Femur (tissue), 1 donor: ENCODE measurements at regions not wholly inside any gene's neighbourhood (a gene's known extent, or its start where the extent isn't known, plus 50 kb on each side); places are given as distances from the start of the nearest gene placed in this dataset.

Experiments
- DNase-seq: peaks from one replicate; pipeline ENCODE4 v3.0.0-alpha.2; 2017

DNA sequence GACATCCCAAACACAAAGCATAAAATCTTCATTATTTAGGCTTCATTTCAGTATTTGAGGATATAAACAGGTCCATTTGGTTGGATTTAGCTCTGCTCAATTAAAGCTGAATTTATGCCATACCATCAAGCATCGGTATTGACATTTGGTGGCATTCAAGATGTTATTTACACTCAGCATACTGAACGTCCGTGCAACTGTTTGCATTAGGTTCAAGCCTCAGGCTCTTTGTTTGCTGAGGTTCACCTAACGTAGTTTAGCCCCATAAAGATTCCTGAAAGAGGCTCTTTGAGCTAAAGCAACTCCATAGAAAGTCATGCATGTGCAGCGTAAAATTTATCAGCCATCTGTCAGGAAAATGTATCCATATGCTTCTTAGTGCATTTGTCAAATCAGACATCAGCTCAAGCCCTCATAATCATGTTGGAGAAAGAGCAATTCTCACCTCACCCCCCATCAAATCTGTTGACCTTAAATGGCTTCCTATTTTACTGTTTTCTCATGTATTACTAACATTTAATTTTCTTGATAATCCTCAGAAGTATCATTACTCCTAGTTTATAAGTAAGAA lies 366.9 kb downstream of the EPHA4 start:
- DNase-seq, result no peak

DNA sequence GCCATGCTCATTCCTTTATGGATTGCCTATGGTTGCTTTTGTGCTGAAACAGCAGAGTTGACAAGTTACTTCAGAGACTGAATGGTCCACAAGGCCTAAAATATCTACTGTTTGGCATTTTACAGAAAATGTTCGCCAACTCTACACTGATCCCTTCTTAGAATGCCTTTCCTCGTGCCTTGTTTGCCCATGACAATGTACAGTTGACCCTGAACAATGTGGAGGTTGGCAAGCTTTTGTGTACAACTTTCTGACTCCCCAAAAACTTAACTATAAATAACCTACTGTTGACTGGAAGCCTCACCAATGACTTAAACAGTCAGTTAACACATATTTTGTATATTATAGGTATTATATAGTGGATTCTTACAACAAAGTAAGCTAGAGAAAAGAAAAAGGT lies 361.4 kb downstream of the EPHA4 start:
- no peak for DNase-seq

DNA sequence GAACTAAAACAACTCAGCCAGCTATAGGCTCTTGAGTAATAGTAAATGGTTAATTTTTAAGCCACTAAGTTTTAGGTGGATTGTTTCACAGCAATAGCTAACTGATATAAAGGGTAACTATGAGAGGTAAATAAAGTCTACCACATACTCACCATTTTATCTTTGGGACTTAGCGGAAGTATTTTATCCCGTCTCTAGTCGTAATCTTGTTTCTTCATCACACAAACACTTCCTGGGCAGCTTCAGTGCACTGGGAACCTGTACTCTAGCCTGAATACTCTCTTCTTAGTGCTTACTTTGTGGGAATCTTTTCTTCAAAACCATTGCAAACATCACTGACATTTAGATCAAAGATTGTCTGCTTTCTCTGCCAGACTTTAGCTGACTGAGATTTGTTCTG lies 360.5 kb downstream of the EPHA4 start:
- no peak for DNase-seq

DNA sequence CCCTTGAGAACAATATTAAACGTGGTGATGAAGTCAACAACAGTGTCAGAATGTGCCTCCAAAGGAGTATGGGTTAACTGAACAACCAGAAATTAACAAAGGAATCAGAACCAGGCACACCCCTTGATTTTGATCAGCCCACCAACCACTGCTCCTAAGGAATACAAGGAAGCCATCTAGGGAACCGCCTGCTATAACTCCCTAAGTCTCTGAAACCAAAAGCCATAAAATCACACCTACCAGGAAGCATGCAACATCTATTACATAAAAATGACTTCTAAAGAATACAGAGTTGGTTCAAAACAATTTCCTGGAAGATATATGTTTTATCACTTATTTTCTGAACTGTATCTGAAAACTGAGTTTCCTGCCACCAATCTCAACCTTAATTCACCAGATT lies 360.0 kb downstream of the EPHA4 start:
- DNase-seq, result no peak

DNA sequence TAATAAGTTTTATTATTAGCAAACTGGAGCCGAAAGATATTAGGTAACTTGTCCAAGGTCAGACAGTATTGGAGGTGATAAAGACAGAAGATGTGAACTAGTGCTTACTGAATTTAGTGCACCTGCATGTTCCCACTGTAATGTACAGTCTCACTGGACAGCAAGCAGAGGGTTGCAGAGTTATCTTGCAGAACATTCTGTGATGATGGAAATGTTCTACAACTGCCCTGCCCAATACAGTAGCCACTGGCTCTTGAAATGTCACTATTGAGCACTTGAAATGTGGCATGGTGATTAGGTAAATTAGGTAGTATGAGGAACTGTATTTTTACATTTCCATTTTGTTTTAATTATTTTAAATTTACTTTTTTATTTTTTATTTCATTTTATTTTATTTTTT lies 356.6 kb downstream of the EPHA4 start:
- DNase-seq, result no peak

DNA sequence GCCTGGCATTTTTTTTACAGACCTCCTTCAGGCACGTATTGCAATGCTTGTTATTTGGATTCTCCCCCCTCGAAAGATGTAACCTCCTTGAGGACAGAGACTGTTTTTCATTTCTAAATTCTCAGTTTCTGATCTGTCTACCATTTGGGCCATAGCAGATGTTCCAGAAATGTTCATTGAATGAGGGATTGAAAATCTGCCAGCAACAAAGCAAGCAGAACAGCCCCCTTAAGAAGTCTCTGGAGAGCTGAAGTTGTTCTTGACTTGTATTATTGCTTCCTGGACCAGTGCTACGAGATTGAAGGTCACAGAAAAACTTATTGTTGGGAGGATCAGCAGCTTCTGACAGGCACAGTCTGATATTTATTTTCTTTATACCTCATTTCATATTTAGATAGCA lies 355.5 kb downstream of the EPHA4 start:
- DNase-seq, result no peak

DNA sequence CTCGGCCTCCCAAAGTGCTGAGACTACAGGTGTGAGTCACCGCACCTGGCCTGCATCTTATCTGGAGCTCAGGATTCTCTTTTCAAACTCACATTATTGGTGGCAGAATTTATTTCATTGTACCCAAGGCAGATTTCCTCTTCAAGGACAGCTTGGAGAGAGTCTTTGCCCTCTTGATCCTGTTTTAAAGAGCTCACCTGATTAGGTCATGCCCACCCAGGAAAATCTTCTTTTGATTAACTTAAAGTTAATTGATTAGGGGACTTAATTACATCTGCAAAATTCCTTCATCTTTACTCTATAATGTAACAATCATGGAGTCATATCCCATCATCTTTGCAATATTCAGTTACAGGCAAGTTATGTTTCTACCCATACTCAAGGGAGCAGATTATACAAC lies 346.4 kb downstream of the EPHA4 start:
- no peak for DNase-seq

DNA sequence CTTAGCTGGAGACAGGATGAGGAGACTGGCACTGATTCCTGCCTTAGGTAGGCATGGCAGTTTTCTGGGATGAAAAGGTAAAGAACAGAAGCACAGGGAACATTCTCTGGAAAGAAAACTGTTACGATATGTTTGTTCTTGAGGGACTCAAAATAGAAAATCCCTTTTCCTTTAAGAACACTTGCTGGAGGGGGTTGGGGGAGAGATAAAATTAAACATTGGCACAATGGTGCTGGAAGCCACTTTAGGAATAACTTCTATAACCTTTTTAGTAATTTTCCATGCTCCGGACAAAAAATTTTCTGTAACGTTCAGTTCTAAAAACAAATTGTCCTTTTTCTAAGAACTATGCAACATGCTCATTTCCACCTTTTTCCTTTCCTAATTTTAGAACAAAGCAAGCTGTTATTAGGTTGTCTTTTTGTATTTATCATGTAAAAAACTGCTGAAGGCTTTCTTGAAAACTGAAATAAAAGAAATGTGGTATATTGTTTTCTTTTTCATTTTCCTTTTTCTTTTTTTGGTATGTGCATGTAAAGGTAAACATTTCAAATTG lies 343.8 kb downstream of the EPHA4 start:
- DNase-seq, result no peak

DNA sequence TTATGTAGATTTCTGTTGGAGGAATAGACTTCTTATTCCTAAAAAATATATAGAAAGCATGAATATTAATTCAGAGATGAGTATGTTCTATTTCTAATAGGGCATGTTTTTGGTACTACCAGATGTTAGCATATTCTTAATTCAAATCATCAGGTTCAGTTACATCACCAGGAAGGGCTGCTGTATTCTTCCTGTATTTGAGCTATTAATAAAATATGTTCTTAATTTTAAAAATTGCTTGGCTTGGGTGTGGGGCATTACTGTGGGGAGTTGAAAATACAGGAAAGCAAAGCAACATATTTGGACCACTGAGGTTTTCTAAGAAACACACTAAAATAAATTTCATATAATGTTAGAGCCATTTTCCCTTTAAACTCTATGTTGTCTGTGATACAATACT lies 343.0 kb downstream of the EPHA4 start:
- DNase-seq, result no peak

DNA sequence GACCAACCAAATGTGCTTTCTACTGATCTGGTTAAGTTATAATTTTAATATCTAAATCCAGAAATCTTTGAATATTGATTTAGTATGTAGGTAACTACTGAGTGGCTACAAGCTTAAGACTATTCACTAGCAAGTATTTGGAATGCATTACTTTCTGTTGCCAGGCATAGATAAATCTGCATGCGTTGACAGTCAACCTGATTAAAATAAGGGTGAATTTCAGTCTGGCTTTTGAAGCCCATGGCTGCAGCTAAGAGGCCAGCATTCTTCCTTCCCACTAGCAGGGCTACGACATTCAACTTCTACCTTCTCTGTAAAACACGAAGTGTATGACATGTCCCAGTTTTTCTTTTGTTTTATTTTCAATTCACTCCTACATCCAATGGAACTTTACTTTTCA lies 340.6 kb downstream of the EPHA4 start:
- DNase-seq, result no peak

DNA sequence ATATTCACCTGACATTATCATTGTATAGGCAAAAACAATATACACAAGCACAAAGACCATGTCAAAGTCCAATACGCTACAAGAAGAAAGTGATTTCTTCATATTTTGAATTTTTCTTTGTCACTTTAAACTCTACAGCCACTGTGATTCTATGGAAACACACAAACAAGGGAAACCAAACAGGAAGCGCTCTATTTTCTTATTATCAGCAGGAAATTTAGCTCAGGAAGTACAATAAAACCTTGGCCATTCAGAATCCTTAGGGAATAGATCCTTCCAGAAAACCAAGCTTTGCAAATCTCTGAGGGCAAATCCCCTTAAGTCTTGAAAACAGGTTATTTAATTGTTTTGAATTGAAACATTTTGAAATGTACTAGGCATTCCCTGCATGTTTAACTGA lies 336.2 kb downstream of the EPHA4 start:
- DNase-seq, result no peak

DNA sequence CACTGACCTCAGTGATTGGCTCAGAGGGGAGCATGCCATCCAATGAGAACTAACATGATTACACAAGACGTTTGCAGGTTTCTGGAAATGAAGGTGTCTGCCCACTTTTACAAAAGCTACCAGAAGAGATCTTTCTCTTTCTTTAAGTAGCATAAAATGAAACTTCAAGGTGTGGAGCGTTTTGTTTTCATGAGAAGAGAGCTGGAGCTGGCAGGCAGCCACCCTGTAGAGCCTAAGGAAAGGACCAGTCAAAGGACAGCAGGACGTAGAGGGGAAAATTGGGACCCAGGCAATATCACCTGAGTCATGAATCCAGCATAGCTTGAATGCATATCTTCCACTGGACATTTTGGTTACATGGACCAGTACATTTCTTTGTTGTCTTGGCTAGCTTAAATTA lies 331.0 kb downstream of the EPHA4 start:
- DNase-seq, result no peak

DNA sequence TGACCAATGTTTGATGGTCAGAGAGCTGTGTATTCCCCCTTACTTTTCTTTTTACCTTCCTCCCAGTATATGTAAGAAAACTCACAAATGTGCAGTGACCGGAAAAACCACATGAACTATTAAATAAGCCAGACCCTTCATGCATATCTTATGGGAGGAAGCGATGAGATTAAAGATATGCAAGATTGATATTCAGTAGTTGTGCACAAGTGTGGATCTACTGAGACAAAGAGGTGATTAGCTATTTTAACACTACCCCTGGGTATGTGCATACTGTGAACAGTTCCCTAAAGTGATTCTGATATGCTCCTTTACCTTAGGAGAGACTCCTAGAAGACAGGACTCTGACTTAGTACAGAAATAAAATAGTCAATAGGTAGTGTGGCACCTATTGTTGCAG lies 328.3 kb downstream of the EPHA4 start:
- no peak for DNase-seq

DNA sequence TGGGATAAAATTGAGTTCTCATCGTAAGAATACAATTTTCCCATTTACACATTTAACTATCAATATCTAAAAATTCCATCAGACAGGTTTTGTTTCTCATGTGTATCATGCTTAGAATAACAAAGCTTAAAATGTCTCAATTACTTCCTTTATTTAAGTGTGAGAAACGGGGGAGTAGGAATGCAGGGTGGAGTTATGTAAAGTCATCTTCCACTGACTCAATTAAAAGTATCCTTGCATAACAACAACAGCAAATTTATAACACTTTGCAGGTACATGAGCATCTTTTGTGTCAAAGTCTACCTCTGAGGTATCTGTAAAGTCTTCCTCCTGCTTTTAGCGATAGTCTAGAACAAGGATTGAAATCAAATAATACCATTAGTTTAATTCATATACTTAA lies 327.1 kb downstream of the EPHA4 start:
- no peak for DNase-seq

DNA sequence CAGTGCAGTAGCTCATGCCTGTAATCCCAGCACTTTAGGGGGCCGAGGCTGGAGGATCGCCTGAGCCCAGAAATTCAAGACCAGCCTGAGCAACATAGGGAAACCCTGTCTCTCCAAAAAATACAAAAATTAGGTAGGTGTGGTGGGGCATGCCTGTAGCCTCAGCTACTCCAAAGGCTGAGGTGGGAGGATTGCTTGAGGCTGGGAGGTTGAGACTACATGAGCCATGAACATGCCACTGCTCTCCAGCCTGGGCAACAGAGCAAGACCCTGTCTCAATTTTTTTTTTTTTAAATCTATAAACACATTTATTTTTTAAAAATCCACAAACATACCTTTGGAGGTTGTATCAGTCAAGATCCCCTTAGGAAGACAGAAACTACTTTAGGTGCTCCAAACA lies 326.3 kb downstream of the EPHA4 start:
- DNase-seq, result no peak

DNA sequence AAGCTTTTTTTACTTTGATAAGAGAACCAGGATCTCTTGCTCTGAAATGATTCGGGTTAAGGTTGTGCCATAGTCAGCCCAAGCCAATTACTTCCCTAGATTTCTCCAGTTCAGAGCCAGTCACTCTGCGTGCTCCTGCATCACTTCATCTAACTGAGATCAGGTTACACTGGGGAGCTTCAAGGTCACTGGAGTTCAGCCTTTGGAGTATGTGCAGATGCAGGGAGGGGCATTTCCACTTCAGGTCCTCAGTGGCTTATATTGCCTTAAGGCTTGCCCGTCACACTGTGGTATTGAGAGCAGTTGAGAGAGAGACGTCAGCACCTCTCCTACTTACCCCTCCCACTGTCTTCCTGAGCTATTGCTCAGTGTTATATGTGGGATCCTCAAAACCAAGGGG lies 317.8 kb downstream of the EPHA4 start:
- DNase-seq, result no peak

DNA sequence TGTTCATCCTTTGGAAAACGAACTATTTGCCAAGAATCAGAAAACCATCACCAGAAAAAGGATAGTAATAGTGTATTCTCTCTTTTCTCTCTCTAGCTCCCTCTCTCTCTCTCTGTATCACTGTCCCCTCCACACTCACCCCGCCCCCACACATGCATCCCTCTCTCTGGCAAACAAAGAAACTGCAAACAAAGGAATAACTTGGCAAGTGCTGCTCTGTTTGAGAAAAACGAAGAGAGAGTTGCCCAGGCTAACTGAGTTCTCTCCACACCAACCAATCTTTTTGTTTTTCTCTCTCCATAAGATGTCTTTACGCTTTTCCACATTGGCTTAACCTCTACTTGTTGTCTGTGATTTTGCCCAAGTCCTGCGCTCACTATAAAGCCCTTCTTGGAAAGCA lies 316.2 kb downstream of the EPHA4 start:
- no peak for DNase-seq

DNA sequence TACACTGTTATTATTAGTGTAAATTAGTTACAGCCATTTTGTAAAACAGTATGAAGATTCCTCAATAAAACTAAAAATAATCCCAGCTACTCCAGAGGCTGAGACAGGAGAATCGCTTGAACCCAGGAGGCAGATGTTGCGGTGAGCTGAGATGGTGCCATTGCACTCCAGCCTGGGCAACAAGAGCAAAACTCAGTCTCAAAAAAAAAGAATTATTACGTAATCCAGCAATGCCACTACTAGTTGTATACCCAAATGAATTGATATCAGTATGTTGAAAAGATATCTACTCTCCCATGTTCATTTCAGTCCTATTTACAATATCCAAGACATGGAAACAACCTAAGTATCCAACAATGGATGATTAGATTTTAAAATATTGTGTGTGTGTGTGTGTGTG lies 313.6 kb downstream of the EPHA4 start:
- no peak for DNase-seq

DNA sequence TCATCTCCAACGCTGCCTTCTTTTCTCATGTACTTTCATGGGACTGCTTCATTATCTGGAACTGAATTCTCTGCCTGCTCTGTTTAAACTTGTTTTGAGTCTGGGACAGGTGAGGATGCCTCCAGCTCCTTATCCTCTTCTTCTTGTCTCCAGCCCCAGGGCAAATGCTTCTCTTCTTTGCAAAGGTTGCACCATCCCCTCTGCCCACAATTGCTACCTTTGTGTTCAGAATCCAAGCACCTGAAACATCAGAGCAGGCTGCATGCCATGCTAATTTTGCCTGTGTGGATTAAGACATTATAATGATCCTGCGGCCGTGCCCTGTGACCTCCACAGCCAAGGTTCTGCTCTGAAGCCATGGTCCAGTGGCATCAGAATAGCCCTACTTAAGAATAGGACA lies 309.5 kb downstream of the EPHA4 start:
- no peak for DNase-seq

DNA sequence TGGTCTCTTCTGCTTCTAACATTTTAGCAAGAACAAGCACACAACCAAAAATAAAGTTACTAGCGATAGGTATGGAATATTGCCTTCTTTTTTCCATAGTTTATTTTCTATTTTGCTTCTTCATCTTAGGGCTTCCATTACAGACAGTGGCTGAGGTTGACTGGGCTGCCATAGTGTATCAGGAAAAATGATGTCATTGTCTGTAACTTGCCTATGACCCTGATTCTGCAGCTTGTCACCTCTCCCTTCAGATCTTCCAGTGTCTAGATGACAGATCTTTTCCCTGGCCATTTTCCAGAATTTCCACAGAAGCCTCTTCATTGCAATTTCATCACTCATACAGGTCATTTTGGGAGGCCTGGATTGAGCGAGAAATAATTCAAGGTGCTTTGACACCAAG lies 308.5 kb downstream of the EPHA4 start:
- no peak for DNase-seq

DNA sequence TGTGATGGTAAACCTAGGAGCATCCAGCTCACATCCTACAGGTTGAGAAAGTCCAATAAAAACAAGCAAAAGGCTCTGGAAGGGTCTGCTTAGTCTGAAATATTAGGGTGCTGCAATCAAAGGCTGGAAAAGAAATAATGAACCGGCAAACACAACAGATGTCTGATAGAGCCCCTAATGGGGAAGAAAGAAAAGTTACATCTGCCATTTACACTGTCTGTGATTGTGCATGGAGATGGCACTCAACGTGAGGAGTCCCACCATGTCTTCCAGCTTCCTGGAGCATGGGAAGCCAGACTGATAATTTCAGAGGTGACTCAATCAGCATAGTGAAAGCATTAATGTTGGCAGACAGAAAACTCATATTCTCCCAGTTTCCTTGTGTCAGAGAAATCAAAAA lies 307.8 kb downstream of the EPHA4 start:
- no peak for DNase-seq

DNA sequence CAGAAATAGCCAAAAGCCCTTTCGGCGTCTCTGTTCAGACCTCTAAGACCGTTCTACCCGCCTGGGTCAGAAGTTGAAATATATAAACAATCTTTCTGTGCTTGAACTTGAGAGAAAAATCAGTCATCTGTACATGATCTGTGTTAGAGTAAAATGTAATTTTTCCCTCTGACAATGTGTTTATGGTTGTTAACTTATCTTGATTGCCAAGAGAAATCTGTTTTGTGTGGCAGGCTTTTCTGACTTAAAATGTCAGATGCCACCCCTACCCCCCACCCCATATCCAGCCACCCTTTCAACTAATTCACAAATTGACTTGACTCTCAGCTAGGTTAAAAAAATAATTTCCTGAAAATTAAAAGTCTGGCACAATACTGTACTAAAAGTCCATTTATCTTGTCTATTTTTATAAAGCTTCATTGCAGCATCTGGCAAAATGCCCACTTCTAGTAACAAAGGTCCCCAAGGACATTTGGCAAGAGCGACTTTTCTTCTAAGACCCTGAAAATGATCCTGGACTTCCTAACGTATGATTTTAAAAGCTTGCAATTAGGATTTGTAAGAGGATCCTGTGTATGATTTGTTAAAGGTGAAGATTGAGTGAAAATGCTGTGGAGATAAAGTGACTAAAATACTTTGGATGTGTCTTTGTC lies 304.2 kb downstream of the EPHA4 start:
- DNase-seq, result no peak

DNA sequence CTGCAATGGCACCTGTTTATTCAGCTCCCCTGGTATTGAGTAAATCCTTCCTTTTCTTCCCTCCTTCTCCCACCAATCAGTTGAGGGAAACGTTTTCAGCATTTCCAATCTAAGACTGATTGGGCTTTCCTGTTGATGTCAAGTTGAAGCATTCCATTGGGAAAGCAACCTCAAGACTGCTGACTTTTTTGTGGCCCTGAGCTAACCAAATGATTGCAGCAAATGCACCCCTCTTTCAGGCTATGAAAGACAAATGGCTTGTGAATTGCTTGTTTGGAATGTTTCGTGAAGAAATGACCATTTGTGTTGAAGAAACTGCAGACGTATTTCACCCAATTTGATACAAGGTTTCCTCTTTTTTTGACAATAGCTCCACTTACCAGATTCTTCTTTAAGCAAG lies 303.5 kb downstream of the EPHA4 start:
- DNase-seq, result no peak

DNA sequence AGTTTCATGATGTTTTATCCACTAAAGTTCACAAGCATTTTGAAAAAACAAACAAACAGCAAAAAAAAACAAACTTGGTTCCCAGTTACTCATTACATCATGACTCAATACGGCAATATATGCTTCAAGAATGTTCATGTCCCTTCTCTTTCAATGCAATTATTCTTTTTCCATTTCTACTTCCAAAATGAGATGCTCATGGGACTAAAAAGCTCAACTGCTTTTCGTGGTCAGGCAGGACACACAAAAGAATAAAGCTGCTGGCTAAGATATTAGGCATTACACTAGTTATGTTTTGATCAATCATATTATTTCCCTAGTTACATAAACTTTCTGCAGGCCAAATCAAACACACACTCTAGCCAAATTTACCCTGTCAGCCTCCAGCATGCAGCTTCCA lies 301.3 kb downstream of the EPHA4 start:
- DNase-seq, result no peak

DNA sequence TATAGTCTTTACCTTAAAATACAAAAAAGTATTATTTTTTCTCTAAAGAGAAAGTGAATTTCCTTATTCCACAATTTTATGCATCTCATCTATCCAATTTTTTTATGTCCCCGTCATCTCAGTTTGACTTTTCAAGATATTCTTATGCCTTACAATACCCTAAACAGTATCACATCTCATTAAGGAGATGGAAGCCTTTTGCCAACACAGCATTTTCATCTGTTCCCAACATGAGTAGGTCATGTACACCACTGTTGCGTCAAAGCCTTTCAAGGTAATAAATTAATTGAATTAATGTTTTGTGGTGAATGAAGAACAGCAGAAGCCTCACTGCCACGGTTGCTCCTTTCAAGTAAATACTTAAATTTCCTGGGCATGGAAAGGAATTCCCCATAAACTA lies 299.4 kb downstream of the EPHA4 start:
- DNase-seq, result no peak
